ENCODE measurements at regions not wholly inside any gene's neighbourhood (a gene's known extent, or its start where the extent isn't known, plus 50 kb on each side); places are given as distances from the start of the nearest gene placed in this dataset.

DNA sequence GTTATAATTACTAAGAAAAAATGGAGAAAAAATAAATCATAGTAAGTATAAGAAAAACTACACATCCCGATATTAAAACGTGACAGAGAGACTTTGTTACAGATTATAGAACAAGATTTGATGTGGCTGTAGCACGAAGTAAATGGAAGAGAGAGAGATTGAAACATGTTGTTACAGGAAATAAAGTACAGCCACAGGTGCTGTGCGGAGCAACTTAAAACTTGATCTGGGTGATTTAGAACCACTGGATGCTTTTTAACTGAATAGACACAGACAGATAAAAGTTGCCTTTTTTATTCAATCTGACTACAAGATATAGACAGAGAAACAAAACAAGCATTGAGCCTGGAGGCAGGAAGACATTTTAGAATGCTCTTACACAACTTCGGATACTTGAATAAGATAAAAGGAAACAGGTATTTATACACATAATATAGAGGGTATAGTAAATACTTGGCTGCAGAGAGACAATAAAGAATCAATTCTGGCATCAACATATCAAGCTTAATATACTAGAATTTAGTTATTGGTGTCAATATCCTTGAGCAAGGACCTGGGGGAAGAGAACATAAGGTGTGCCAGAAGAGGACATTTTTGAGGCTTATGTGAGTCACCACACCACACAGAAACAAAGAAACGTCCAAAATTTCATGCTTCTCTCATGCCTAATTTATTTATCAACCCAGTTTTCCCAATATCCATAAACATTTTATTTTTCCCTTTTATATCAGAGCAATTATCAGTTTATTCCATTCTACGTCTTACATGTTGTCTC is 548.5 kb downstream of the SLITRK1 start (continued):
- TF ChIP-seq REST (IDR thresholded peaks at IDR 0.05; ENCODE audit: unreplicated experiment) (no peak), CREB1 (CRISPR knock-in tag; IDR thresholded peaks at IDR 0.05; ENCODE audit: low read depth) (no peak), CTCF (conservative IDR thresholded peaks at IDR 0.05; ENCODE audit: low read depth in 2 of 2) (no peak), POLR2AphosphoS5 (IDR thresholded peaks at IDR 0.05; ENCODE audit: low read depth) (no peak), NANOG (IDR thresholded peaks at IDR 0.05; ENCODE audit: borderline replicate concordance) (no peak), JUNB (IDR thresholded peaks at IDR 0.05; ENCODE audit: unreplicated experiment) (no peak), ZNF114 (CRISPR knock-in tag; IDR thresholded peaks at IDR 0.05) (no peak), STAT1 (IDR thresholded peaks at IDR 0.05; ENCODE audit: unreplicated experiment) (no peak), ETS1 (IDR thresholded peaks at IDR 0.05) (no peak)

DNA sequence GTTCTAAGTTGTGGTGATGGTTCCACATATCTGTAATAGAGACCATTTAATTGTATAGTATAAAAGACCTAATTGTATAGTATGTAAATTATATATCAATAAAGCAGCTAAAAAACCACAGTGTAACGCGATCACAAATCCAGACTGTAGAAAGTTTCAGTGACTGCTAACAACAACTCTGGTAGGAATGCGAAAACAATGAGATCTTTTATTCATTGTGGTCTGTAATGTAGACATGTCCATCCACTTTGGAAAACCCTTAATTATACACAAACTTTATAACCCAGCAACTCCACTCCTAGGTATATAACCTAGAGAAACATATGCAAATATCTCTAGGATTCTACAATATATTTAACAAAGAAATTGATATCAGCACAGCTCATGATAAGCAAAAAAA is 549.5 kb downstream of the SLITRK1 start:
- Histone ChIP-seq H3K4me1 (ENCODE audit: insufficient read depth) (no peaks in the 10 kb centered on the region), H3K36me3 (ENCODE audit: insufficient read depth) (no peaks in the 10 kb centered on the region), H3K4me2 (no peak overlapping the region), H3F3A (replicated peaks; ENCODE audit: low read depth) (no peaks in the 10 kb centered on the region), H2AFZ (no peak overlapping the region), H3K79me2 (replicated peaks; ENCODE audit: insufficient read depth) (no peaks in the 10 kb centered on the region), H3K27ac (ENCODE audit: low read depth) (no peak overlapping the region), H3K4me3 (no peak overlapping the region), H3K9me2 (ENCODE audit: insufficient read depth) (no peaks in the 10 kb centered on the region), H4K20me1 (replicated peaks; ENCODE audit: insufficient read depth) (no peaks in the 10 kb centered on the region), H3K27me3 (ENCODE audit: insufficient read depth) (no peaks in the 10 kb centered on the region)
- no peaks in the 10 kb centered on the region for H3K27me3 Mint-ChIP-seq (ENCODE audit: insufficient read depth, low read depth, poor library complexity)
- H3K9me3 Mint-ChIP-seq, result no peaks in the 10 kb centered on the region
- no peak for DNase-seq (ENCODE audit: low spot score)
- H3K36me3 Mint-ChIP-seq (ENCODE audit: low read depth), result no peaks in the 10 kb centered on the region
- no peak overlapping the region for H3K4me3 Mint-ChIP-seq
- no peaks in the 10 kb centered on the region for H3K4me1 Mint-ChIP-seq
- no peak for ATAC-seq
- H3K27ac Mint-ChIP-seq, result no peak overlapping the region
- TF ChIP-seq ZNF331 (CRISPR knock-in tag; IDR thresholded peaks at IDR 0.05; ENCODE audit: low read depth), result no peak
- TF ChIP-seq REST (IDR thresholded peaks at IDR 0.05; ENCODE audit: unreplicated experiment), result no peak
- no peak for TF ChIP-seq NANOG (IDR thresholded peaks at IDR 0.05; ENCODE audit: borderline replicate concordance)
- TF ChIP-seq EZH2phosphoT487 (IDR thresholded peaks at IDR 0.05; ENCODE audit: unreplicated experiment), result no peak
- no peak for TF ChIP-seq ZNF114 (CRISPR knock-in tag; IDR thresholded peaks at IDR 0.05)
- TF ChIP-seq ETS1 (IDR thresholded peaks at IDR 0.05), result no peak
- TF ChIP-seq CTCF (conservative IDR thresholded peaks at IDR 0.05; ENCODE audit: low read depth in 2 of 2), result no peak
- no peak for TF ChIP-seq POLR2AphosphoS5 (IDR thresholded peaks at IDR 0.05; ENCODE audit: low read depth)
